Panc1 (cell line): ENCODE measurements at regions not wholly inside any gene's neighbourhood (a gene's known extent, or its start where the extent isn't known, plus 50 kb on each side); places are given as distances from the start of the nearest gene placed in this dataset.

Experiments used
- ATAC-seq: fragments of 200-7000 bp; cut with Tn5 transposase; 2 replicates; pipeline ENCODE4 v1.9.1; 2020; ENCODE audit warnings: mild to moderate bottlenecking, moderate library complexity
- BruUV-seq: library from RNA; stranded (reverse); fragments of 400-500 nt; replicated peaks from 2 replicates; lab custom pipeline; 2021; lab: Mats Ljungman, UMichigan
- CTCF ChIA-PET: fragments of 300-600 bp; sonication (Branson Sonifier 250); formaldehyde crosslinking; loops from one replicate; lab custom pipeline; 2022; ENCODE audit warnings: antibody characterized with exemption; lab: Charles Lee
- POLR2A ChIA-PET: fragments of 300-600 bp; sonication (Branson Sonifier 250); formaldehyde crosslinking; loops from one replicate; lab custom pipeline; 2022; ENCODE audit warnings: antibody characterized with exemption; lab: Charles Lee
- DNase-seq: peaks from one replicate; pipeline ENCODE4 v3.0.0-alpha.2; 2010; ENCODE audit warnings: low read depth, low spot score
- H3K27ac ChIP-seq: 2 replicates; pipeline ENCODE4 v1.5.1; 2011; ENCODE audit warnings: mild to moderate bottlenecking, low read length, inconsistent platforms
- H3K27me3 ChIP-seq: fragments of 200-500 bp; sonication (Bioruptor generic); 2 replicates; pipeline ENCODE4 v1.6.0; 2014; ENCODE audit warnings: low read length, inconsistent platforms; ENCODE audit not compliant: control insufficient read depth, insufficient read depth
- H3K36me3 ChIP-seq: fragments of 200-500 bp; sonication (Bioruptor generic); 2 replicates; pipeline ENCODE4 v1.5.1; 2014; ENCODE audit warnings: inconsistent platforms, mild to moderate bottlenecking, low read length, moderate library complexity; ENCODE audit not compliant: control insufficient read depth, insufficient read depth
- H3K4me1 ChIP-seq: 2 replicates; pipeline ENCODE4 v1.5.1; 2011; ENCODE audit warnings: inconsistent platforms, mild to moderate bottlenecking, low read length, moderate library complexity; ENCODE audit not compliant: control insufficient read depth, insufficient read depth
- H3K4me3 ChIP-seq, 2 experiments: 2 replicates each; pipeline ENCODE4 v1.5.1; 2011 to 2012; ENCODE audit warnings: low read depth in 2 of 2, low read length in 2 of 2, mild to moderate bottlenecking in 2 of 2, inconsistent platforms in 1 of 2, moderate library complexity in 1 of 2
- H3K9me3 ChIP-seq: fragments of 200-500 bp; sonication (Bioruptor generic); 2 replicates; pipeline ENCODE4 v1.5.1; 2014; ENCODE audit warnings: low read depth, mild to moderate bottlenecking, inconsistent platforms, low read length, moderate library complexity; ENCODE audit not compliant: control insufficient read depth, insufficient read depth
- CTCF ChIP-seq: fragments of 450-650 bp; IDR thresholded peaks from 2 replicates; pipeline ENCODE4 v1.5.1; 2017; ENCODE audit warnings: mild to moderate bottlenecking
- POLR2AphosphoS5 ChIP-seq: IDR thresholded peaks from 2 replicates; pipeline ENCODE4 v1.6.1; 2012; ENCODE audit warnings: mild to moderate bottlenecking, low read depth, low read length, moderate library complexity
- REST ChIP-seq, 2 experiments: IDR thresholded peaks; 2 replicates each; pipeline ENCODE4 v1.6.1; 2011 to 2012; ENCODE audit warnings: low read depth in 2 of 2, control low read depth in 1 of 2, low read length in 1 of 2, mild to moderate bottlenecking in 1 of 2, moderate library complexity in 1 of 2; ENCODE audit not compliant: insufficient read depth in 1 of 2
- SIN3A ChIP-seq: IDR thresholded peaks from 2 replicates; pipeline ENCODE4 v1.6.1; 2012; ENCODE audit warnings: low read depth, mild to moderate bottlenecking, low read length, moderate library complexity, borderline replicate concordance; ENCODE audit not compliant: insufficient read depth
- TCF7L2 ChIP-seq: IDR thresholded peaks from 2 replicates; pipeline ENCODE4 v1.6.1; 2011; ENCODE audit warnings: mild to moderate bottlenecking, low read depth, low read length, inconsistent platforms
- in situ Hi-C: cut with HindIII; loops from 2 replicates; pipeline ENCODE4 v1.10.0; 2016; ENCODE audit warnings: low sequenced_read_pairs, low pct_unique_long_range_greater_than_20kb
- intact Hi-C: fragments of 100-400 bp; cut with micrococcal nuclease; formaldehyde crosslinking; loops from one replicate; pipeline ENCODE4 v1.10.0; 2022; ENCODE audit not compliant: unreplicated experiment

GRCh38 chr3:116977441-116977840 is 267.9 kb downstream of the TUSC7 start:
- H3K36me3 ChIP-seq = no peaks in the 10 kb centered on the region
- no peak overlapping the region for H3K4me3 ChIP-seq
- H3K4me1 ChIP-seq = no peaks in the 10 kb centered on the region
- intact Hi-C loops = no loop called here
- CTCF ChIA-PET = no interaction called here
- POLR2A ChIA-PET = no interaction called here
- DNase-seq (no peak), ATAC-seq (no peak)
- H3K9me3 ChIP-seq = no peaks in the 10 kb centered on the region
- no peaks in the 10 kb centered on the region for H3K27me3 ChIP-seq
- H3K27ac ChIP-seq = no peak overlapping the region
- no TSS peak for BruUV-seq
- TF ChIP-seq TCF7L2 (no peak), SIN3A (no peak), CTCF (no peak), POLR2AphosphoS5 (no peak), REST (IDR thresholded peaks at IDR 0.05; ENCODE audit: insufficient read depth in 1 of 2, low read depth in 2 of 2, low read length in 1 of 2) (no peak)
- in situ Hi-C loops = no loop called here

GRCh38 chr3:116980099-116980498 is 270.5 kb downstream of the TUSC7 start:
- Histone ChIP-seq H3K36me3 (no peaks in the 10 kb centered on the region), H3K9me3 (no peaks in the 10 kb centered on the region), H3K4me3 (no peak overlapping the region), H3K27ac (no peak overlapping the region), H3K27me3 (no peaks in the 10 kb centered on the region), H3K4me1 (no peaks in the 10 kb centered on the region)
- ChIA-PET POLR2A (no interaction called here), CTCF (no interaction called here)
- DNase-seq (no peak), ATAC-seq (no peak)
- TF ChIP-seq POLR2AphosphoS5 (no peak), SIN3A (no peak), TCF7L2 (no peak), REST (IDR thresholded peaks at IDR 0.05; ENCODE audit: insufficient read depth in 1 of 2, low read depth in 2 of 2, low read length in 1 of 2) (no peak), CTCF (no peak)
- no TSS peak for BruUV-seq
- intact Hi-C loops = no loop called here
- in situ Hi-C loops = no loop called here
